ENCODE measurements at regions not wholly inside any gene's neighbourhood (a gene's known extent, or its start where the extent isn't known, plus 50 kb on each side); places are given as distances from the start of the nearest gene placed in this dataset.
"Not testable (repeated sequence)": the region's sequence is repeated elsewhere in the genome, so short reads cannot be mapped to it uniquely, and the experiment has no call there.

DNA sequence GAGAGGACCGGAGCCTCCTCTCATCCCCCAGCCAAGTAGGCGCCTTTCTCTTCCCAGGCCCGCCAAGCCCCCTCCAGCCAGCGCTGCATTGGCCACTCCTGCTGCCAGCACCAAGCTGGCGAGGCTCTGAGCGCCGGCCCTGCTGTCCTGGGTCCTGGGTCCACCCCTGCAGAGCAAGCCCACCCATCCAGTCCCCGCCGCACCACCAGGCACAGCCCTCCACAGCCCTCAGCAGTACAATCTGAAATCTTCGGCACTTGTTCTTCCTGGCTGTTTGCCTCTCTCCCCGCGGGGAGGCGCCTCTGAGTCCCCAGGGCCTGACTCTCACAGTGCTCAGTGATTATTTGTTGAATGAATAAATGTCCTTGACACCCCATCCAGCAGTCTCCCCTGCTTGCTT lies 236.4 kb upstream of the SGCG start:
- Mint-ChIP-seq H3K36me3 (no peaks in the 10 kb centered on the region), H3K9me3 (no peaks in the 10 kb centered on the region), H3K27me3 (peaks cover 11% of the 10 kb centered on the region), H3K4me1 (ENCODE audit: low read depth) (no peaks in the 10 kb centered on the region), H3K4me3 (no peak overlapping the region), H3K27ac (no peak overlapping the region)
- intact Hi-C loops (cut with micrococcal nuclease): no loop called here
- no peak for DNase-seq
- CTCF ChIA-PET: interaction anchor here (0.6 kb wide), 1 partner anchor 76 kb away, joined by 3 read pairs; no protein-coding TSS in a partner anchor
- POLR2A ChIA-PET: no interaction called here

DNA sequence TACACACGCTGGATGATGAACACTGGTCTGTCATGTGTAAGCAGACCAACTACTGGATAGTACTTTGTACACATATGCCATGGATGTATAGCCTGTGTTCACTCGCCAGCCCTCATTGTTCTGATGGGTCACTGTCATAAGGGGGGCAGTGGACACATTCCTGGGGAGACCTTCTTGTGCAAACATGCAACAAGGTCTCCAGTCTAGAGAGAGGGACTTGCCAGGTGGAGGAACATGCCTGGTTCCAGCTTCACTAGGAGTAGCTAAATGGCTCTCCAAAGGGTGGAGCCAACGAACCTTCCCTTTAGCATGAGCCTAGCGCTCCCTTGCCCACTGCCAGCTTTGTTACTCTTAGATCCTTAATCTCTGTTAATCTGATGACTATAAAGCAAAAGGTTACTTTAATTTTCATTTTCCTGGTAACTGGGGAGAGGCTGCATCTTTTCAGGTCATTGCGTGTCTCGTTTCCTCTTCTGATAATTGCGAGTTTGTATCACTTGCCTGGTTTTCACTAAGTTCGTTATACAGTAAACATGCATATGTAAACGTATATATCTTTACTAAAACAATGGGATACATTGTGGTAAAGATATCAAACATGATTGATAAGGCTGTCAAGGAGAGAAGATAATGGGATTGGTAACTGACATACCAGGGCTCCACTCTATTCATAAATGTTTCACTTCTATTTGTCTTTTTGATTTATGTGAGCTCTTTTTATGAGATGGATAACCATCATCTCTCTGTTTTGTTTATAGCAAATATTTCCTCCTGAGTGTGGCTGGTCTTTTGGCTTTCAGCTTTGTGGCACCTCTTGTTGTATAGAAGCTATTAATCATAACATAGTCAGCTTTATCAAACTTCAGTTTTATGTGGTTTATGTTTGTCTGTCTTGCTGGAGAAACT lies 235.2 kb upstream of the SGCG start:
- peaks cover 11% of the 10 kb centered on the region for H3K27me3 Mint-ChIP-seq
- no peak overlapping the region for H3K4me3 Mint-ChIP-seq
- H3K9me3 Mint-ChIP-seq: no peaks in the 10 kb centered on the region
- H3K27ac Mint-ChIP-seq: no peak overlapping the region
- DNase-seq: no peak
- ChIA-PET POLR2A (no interaction called here), CTCF (no interaction called here)
- peaks cover under 1% of the 10 kb centered on the region for H3K36me3 Mint-ChIP-seq
- intact Hi-C loops (cut with micrococcal nuclease): no loop called here
- no peaks in the 10 kb centered on the region for H3K4me1 Mint-ChIP-seq (ENCODE audit: low read depth)

DNA sequence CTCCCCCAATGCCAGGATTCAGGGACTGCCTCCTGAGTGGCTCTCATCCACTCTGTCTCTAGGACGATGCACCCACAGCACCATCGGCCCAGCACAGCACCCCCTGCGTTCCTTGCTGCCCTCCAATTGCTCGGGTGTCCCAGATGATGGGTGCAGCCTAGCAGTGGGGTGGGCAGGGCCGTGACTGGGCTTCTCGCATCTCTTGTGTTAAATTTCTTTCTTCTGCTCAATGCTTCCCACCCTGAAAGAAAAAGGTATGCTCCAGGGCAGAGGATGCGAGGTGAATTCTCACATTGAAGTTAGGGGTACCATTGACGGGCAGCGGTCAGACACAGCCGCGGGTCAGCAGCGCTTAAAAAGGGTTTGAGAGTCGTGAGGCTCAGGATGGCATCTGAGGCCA lies 232.4 kb upstream of the SGCG start:
- Mint-ChIP-seq H3K27ac (no peak overlapping the region), H3K27me3 (peaks cover 11% of the 10 kb centered on the region)
- intact Hi-C loops (cut with micrococcal nuclease): no loop called here

DNA sequence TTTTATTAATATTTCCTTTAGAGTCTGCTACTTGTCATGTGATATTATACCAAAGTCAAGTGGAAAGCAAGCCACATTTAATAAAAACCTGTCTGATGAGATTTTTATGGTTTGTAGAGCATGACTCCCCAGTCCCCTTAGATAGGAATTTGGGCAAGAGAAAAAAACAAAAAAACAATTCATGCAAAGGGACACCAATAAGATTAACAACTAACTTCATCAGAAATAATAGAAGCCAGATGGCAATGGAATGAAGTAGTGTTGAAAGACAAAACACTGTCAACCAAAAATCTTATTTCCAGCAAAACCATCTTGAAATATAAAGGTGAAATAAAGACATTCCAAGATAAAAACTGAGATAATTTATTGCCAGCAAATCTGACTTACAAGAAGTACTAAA lies 228.8 kb upstream of the SGCG start:
- DNase-seq; H3K4me1 Mint-ChIP-seq (ENCODE audit: low read depth); CTCF ChIA-PET; H3K4me3 Mint-ChIP-seq; H3K36me3 Mint-ChIP-seq; H3K9me3 Mint-ChIP-seq; POLR2A ChIA-PET; H3K27me3 Mint-ChIP-seq; intact Hi-C loops (cut with micrococcal nuclease); H3K27ac Mint-ChIP-seq: not testable (repeated sequence)

More for the DNA sequence above, 232.4 kb upstream of the SGCG start:
- no peak for DNase-seq
- Mint-ChIP-seq H3K4me3 (no peak overlapping the region), H3K9me3 (peaks cover 2% of the 10 kb centered on the region), H3K4me1 (ENCODE audit: low read depth) (no peaks in the 10 kb centered on the region), H3K36me3 (peaks cover 2% of the 10 kb centered on the region)
- POLR2A ChIA-PET: no interaction called here
- CTCF ChIA-PET: no interaction called here

DNA sequence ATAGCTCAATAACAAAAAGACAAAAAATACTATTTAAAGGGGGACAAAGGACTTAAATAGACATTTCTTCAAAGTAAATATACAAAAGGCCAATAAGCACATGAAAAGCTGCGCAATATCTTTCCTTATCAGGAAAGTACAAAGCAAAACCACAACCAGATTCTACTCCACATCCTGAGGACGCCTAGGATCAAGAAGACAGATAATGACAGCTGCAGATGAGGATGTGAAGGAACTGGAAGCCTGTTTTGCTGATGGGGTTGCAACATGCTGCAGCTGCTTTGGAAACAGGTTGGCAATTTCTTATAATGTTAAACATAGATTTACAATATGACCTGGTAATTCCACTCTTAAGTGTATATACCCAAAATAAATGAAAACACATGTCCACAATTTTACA lies 225.6 kb upstream of the SGCG start:
- H3K4me3 Mint-ChIP-seq; CTCF ChIA-PET; H3K36me3 Mint-ChIP-seq; intact Hi-C loops (cut with micrococcal nuclease); H3K27me3 Mint-ChIP-seq; H3K4me1 Mint-ChIP-seq (ENCODE audit: low read depth); DNase-seq; H3K27ac Mint-ChIP-seq; H3K9me3 Mint-ChIP-seq; POLR2A ChIA-PET: not testable (repeated sequence)

DNA sequence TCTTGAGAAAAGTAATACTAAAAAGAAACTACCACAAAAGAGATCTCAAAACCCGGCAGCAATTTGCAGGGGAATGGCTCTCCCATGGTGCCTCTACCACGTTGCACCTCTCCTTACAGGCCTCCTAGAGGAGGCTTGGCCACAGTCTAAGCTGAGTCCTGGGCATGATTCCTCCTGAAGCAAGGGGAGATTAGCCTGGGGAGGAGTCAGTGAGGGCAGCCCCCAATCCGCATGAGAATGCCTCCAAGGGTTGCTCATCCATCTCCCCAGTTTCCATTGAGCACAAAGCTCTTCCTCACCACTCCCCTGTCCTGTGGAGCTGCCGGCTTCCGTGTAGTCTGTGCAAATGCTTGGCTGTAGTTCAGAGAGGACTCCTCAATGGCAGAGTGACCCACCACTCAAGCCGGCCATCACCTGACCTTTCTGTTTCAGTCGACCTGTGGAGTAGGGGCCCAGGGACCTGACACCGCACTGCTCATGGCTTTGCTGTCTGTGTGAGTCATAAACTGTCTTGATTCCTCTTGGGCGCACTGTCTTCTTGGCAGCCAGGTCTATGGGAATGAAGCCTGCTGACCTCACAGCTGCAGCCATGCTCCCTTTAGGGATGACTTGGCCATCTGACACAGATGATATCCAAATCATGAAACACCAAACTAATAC lies 224.2 kb upstream of the SGCG start:
- H3K36me3 Mint-ChIP-seq; H3K4me1 Mint-ChIP-seq (ENCODE audit: low read depth): not testable (repeated sequence)

DNA sequence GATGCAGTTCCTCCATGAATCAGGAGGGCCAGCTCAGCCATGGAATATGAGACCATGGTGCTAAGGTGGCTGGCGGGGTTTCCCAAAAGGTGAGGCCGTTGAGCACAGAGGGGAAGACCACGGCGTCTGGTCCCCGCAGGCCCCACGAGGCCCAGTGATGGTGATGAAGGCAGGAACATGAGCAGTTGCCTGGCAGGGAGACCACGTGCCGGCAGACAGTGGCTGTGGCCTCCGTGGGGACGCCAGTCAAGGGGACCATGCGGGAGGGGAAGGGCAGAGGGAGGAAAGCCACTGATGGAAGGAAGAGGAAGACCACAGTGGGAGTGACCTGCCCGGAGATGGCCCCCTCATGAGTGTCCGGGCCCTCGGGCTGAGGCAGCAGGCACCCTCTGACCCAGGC lies 220.9 kb upstream of the SGCG start:
- CTCF ChIA-PET; H3K4me1 Mint-ChIP-seq (ENCODE audit: low read depth); H3K27ac Mint-ChIP-seq; H3K9me3 Mint-ChIP-seq; DNase-seq; H3K36me3 Mint-ChIP-seq; H3K27me3 Mint-ChIP-seq; intact Hi-C loops (cut with micrococcal nuclease); H3K4me3 Mint-ChIP-seq; POLR2A ChIA-PET: not testable (repeated sequence)

More for the DNA sequence above, 224.2 kb upstream of the SGCG start:
- DNase-seq; H3K27ac Mint-ChIP-seq; H3K9me3 Mint-ChIP-seq; H3K27me3 Mint-ChIP-seq; H3K4me3 Mint-ChIP-seq; CTCF ChIA-PET; POLR2A ChIA-PET; intact Hi-C loops (cut with micrococcal nuclease): not testable (repeated sequence)

DNA sequence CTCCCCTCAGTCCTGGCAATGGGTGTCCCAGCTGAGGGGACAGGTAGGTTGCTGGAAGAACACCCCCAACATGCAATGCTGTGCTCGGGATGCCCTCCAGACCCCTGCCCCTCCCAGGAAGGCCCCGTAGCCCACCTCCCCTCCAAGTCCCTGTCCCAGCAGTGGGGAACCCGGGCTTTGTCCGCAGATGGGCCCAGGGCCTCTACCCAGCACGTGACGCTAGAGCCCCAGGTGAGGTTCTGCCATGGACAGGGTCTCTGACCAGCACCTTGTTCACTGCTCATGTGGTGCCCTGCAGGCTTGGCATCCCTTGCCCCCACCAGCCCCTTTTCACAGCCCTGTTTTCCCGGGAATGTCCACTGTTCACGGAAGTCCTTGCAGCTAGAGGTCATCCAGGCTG lies 220.0 kb upstream of the SGCG start:
- Mint-ChIP-seq H3K36me3 (no peaks in the 10 kb centered on the region), H3K9me3 (no peaks in the 10 kb centered on the region), H3K27ac (no peak overlapping the region), H3K4me1 (ENCODE audit: low read depth) (no peaks in the 10 kb centered on the region), H3K27me3 (no peaks in the 10 kb centered on the region), H3K4me3 (no peak overlapping the region)
- CTCF ChIA-PET: no interaction called here
- intact Hi-C loops (cut with micrococcal nuclease): no loop called here
- DNase-seq: no peak
- POLR2A ChIA-PET: no interaction called here

DNA sequence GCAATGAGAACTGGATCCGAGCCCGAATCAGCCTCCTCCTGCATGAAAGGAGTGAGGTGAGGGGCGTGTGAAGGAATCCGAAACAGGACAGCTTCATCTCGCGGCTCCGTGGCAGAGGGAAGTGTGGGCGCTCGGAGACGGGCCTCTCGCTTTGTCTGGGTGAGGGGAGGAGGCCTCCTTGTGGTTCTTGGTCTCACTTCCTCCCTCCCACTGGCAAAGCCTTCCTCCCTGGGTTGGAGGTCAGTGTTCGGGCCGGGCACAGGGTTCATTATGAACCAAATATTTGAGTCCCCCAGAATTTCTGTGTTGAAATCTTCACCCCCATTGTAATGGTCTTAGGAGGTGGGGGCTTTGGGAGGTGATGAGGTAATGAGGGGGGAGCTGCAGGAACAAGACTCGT lies 219.4 kb upstream of the SGCG start:
- intact Hi-C loops (cut with micrococcal nuclease); H3K36me3 Mint-ChIP-seq; CTCF ChIA-PET; H3K27me3 Mint-ChIP-seq; H3K4me3 Mint-ChIP-seq; H3K4me1 Mint-ChIP-seq (ENCODE audit: low read depth); DNase-seq; H3K9me3 Mint-ChIP-seq; POLR2A ChIA-PET; H3K27ac Mint-ChIP-seq: not testable (repeated sequence)

DNA sequence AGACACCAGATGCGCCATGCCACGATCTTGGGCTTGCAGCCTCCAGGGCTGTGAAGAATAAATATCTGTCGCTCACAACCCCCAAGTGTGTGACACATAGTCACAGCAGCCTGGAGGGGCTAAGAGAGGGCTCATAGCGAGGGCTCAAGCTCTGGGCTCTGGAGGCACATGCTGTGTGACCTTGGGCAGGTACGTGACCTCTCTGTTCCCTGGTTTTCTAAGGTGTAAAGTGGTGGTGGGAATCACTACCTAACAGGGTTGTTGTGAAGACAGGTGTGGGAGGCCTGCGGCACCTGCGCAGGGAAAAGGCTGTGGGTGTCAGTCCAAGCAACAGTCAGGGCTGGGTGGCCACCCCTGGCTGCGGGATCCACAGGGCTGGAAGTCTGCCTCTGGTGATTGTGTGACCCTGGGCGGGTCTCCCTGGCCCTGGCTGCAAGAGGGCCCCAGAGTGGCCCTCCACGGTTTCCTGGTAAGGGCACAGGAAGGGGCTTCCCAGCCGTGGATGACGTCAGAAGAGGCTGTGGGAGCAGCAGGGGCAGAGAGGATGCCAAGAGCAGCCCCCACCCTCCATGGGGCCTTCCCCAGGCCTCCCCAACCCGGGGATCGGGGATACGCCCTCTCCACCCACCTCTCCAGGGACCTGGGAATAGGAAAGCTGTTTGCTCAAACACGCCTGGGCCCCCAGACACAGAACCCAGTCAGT lies 218.8 kb upstream of the SGCG start:
- CTCF ChIA-PET: no interaction called here
- no peaks in the 10 kb centered on the region for H3K4me1 Mint-ChIP-seq (ENCODE audit: low read depth)
- no peaks in the 10 kb centered on the region for H3K36me3 Mint-ChIP-seq
- no peak overlapping the region for H3K27ac Mint-ChIP-seq
- intact Hi-C loops (cut with micrococcal nuclease): no loop called here
- H3K9me3 Mint-ChIP-seq: no peaks in the 10 kb centered on the region
- no peak for DNase-seq
- no peaks in the 10 kb centered on the region for H3K27me3 Mint-ChIP-seq
- no peak overlapping the region for H3K4me3 Mint-ChIP-seq
- POLR2A ChIA-PET: no interaction called here

DNA sequence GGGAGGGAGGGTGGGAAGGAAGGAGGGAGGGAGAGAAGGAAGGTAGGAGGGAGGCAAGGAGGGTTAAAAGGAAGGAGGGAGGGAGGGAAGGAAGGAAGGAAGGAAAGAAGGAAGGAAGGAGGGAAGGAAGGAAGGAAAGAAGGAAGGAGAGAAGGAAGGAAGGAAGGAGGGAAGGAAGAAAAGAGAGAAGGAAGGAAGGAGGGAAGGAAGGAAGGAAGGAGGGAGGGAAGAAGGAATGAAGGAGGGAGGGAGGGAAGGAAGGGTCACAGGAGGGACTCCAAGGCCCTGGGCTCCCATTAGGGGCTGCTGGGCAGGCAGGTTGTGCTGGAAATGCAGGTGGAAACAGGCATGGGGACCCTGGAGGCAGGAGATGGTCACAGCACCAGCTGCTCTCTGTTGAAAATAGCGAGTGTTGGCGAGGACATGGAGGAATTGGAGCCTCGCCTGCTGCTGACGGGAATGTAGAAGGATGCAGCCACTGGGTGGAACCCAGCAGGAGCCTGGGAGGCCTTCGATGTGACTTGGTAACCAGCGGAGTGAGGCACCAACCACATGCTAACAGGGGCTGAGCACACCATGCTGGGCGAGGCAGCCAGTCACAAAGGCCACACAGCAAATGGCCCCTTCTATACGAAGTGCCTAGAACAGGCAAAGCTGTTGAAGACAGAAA lies 217.3 kb upstream of the SGCG start:
- H3K27ac Mint-ChIP-seq; H3K4me1 Mint-ChIP-seq (ENCODE audit: low read depth); H3K27me3 Mint-ChIP-seq; H3K36me3 Mint-ChIP-seq; H3K4me3 Mint-ChIP-seq; H3K9me3 Mint-ChIP-seq; DNase-seq; CTCF ChIA-PET; intact Hi-C loops (cut with micrococcal nuclease); POLR2A ChIA-PET: not testable (repeated sequence)

DNA sequence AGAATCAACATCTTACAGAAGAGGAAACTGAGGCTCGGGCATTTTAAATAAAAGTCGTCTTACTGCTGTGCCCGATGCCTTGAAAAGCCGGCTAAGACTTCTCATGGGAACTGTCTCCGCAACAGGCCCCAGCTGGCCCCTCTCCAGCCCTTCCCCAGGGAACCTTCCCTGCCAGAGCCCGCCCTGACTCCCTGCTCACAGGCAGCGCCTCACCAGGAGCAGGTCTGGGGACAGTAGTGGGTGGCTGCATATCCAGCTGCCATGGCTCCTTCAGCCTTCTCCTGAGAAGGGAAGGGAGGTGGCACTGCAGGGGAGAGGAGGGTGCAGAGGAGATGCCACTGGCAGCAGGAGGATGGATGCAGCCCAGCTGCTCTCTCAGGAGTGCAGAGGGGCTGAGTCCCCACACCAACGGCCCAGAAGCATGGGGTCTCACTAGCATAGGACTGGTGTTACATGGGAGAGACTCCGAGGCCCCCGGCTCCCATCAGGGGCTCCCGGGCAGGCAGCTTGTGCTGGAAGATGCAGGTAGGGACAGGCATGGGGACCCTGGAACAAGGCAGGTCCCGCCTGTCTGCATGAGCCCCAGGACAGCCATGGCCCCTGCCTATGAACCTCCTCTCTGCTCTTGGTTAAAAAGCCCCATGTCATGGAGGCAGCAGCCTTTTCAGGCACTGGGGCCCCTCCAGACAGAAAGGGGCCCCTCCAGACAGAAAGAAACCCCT lies 216.4 kb upstream of the SGCG start:
- H3K27me3 Mint-ChIP-seq: no peaks in the 10 kb centered on the region
- no peak overlapping the region for H3K27ac Mint-ChIP-seq
- CTCF ChIA-PET: no interaction called here
- no peaks in the 10 kb centered on the region for H3K9me3 Mint-ChIP-seq
- H3K4me1 Mint-ChIP-seq (ENCODE audit: low read depth): no peaks in the 10 kb centered on the region
- no peak overlapping the region for H3K4me3 Mint-ChIP-seq
- POLR2A ChIA-PET: no interaction called here
- DNase-seq: no peak
- no peaks in the 10 kb centered on the region for H3K36me3 Mint-ChIP-seq
- intact Hi-C loops (cut with micrococcal nuclease): no loop called here

All from activated CD4-positive, alpha-beta memory T cell treated with anti-CD3 and anti-CD28 coated beads for 36 hours (primary cell).